ENCODE measurements at regions not wholly inside any gene's neighbourhood (a gene's known extent, or its start where the extent isn't known, plus 50 kb on each side); places are given as distances from the start of the nearest gene placed in this dataset.

- DNase-seq, result no peak
Observed at GRCh38 chr5:6059137-6059800, 319.1 kb downstream of the MED10 start.

- DNase-seq, result no peak
Observed at GRCh38 chr5:6058055-6058715, 320.2 kb downstream of the MED10 start.

- no peak for DNase-seq
Observed at GRCh38 chr5:6056280-6056679, 322.1 kb downstream of the MED10 start.

GRCh38 chr5:6049662-6050061 is 328.7 kb downstream of the MED10 start:
- DNase-seq, result no peak

GRCh38 chr5:6048746-6049145 is 329.6 kb downstream of the MED10 start:
- no peak for DNase-seq

GRCh38 chr5:6046296-6046967 is 331.9 kb downstream of the MED10 start:
- no peak for DNase-seq

- DNase-seq, result no peak
Observed at GRCh38 chr5:6043491-6044310, 334.6 kb downstream of the MED10 start.

- DNase-seq, result no peak
Observed at GRCh38 chr5:6041977-6042550, 336.3 kb downstream of the MED10 start.

GRCh38 chr5:6039111-6039510 is 339.2 kb downstream of the MED10 start:
- DNase-seq, result no peak

GRCh38 chr5:6036006-6036405 is 342.3 kb downstream of the MED10 start:
- no peak for DNase-seq

- no peak for DNase-seq
Observed at GRCh38 chr5:6029811-6030271, 348.5 kb downstream of the MED10 start.

- DNase-seq, result no peak
Observed at GRCh38 chr5:6026766-6027406, 351.5 kb downstream of the MED10 start.

- no peak for DNase-seq
Observed at GRCh38 chr5:6019612-6020011, 358.7 kb downstream of the MED10 start.

GRCh38 chr5:6013506-6013905 is 364.8 kb downstream of the MED10 start:
- no peak for DNase-seq

GRCh38 chr5:6011199-6011598 is 367.1 kb downstream of the MED10 start:
- no peak for DNase-seq

- DNase-seq, result no peak
Observed at GRCh38 chr5:6006838-6007314, 371.5 kb downstream of the MED10 start.

- DNase-seq, result no peak
Observed at GRCh38 chr5:6003040-6003825, 375.1 kb downstream of the MED10 start.

- DNase-seq, result no peak
Observed at GRCh38 chr5:6000867-6001266, 377.5 kb downstream of the MED10 start.

GRCh38 chr5:5995819-5996218 is 382.5 kb downstream of the MED10 start:
- DNase-seq, result no peak

GRCh38 chr5:5986492-5987178 is 391.7 kb downstream of the MED10 start:
- no peak for DNase-seq

GRCh38 chr5:5985332-5985731 is 393.0 kb downstream of the MED10 start:
- no peak for DNase-seq
